ENCODE measurements at regions not wholly inside any gene's neighbourhood (a gene's known extent, or its start where the extent isn't known, plus 50 kb on each side); places are given as distances from the start of the nearest gene placed in this dataset.

DNA sequence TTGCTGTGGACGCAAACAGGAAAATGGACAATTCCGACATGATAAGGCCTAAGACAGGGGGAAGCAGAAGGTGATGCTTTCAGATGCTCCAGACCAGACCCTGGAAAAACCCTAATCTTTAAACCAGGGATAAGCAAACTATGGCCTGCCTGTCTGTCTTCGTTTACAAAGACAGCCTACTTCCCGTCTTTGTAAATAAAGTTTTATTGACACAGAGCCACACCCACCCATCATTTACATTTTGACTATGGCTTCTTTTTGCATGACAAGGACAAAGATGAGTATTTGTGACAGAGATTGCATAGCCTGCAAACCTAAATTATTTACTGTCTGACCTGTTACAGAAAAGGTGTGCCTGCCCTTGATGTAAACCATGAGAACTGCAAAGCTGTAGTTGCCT, 177.9 kb downstream of the WSCD1 start:
- no peaks in the 10 kb centered on the region for H3K4me1 ChIP-seq
- H3K27ac ChIP-seq: no peak overlapping the region
- WGBS, 2 donors: 38 to 46% methylated on average over 4 of the region's 4 CpGs
- H3K27me3 ChIP-seq: peaks cover 0 to 5% (median 0%) of the 10 kb centered on the region in 4 donors
- ATAC-seq (no peak), DNase-seq (no peak), FAIRE-seq (no peak)
- H3K36me3 ChIP-seq: no peaks in the 10 kb centered on the region
- TF ChIP-seq, protein P1, sequence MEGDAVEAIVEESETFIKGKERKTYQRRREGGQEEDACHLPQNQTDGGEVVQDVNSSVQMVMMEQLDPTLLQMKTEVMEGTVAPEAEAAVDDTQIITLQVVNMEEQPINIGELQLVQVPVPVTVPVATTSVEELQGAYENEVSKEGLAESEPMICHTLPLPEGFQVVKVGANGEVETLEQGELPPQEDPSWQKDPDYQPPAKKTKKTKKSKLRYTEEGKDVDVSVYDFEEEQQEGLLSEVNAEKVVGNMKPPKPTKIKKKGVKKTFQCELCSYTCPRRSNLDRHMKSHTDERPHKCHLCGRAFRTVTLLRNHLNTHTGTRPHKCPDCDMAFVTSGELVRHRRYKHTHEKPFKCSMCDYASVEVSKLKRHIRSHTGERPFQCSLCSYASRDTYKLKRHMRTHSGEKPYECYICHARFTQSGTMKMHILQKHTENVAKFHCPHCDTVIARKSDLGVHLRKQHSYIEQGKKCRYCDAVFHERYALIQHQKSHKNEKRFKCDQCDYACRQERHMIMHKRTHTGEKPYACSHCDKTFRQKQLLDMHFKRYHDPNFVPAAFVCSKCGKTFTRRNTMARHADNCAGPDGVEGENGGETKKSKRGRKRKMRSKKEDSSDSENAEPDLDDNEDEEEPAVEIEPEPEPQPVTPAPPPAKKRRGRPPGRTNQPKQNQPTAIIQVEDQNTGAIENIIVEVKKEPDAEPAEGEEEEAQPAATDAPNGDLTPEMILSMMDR (IDR thresholded peaks at IDR 0.05): no peak
- no peaks in the 10 kb centered on the region for H3K9me3 ChIP-seq
- intact Hi-C loops (cut with DNase I): no loop called here
- no peak overlapping the region for H3K4me3 ChIP-seq

DNA sequence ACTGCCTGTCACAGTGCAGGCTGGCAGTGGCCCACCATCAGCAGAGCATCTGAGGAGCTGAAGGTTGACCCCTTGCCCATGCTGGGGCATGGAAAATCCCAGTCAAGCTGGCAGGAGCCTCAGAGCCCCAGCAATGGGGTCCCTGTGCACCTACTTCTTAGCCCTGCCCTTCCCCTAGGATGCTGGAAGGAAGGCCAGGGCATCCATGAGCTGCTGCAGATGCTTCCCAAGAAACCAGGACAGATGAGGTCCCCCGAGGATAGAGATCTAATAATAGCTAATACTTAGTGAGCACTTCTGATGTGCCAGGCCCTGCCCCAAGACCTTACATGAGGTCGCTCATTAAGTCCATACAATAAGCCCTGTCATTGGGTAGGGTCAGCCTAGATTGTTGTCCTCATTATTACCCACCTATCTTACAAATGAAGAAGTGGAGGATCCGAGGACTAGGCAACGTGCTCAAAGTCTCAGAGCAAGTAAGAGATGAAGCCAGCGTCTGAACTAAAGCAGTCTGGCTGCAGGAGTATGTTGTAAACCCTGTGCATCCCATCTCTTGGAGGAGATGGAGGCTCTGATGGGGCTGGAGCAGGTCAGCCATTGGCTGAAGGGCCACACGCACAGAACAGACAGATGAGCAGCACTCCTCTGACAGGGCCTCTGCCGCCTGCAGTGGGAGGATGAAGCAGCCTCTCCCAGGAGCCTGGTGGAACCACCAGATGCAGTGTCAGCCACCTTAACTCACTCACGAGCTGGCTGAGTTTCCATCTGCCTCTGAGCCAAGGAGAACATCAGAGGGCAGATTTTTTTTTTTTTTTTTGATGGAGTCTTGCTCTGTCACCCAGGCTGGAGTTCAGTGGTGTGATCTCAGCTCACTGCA, 175.4 kb downstream of the WSCD1 start:
- no peak overlapping the region for H3K27ac ChIP-seq
- FAIRE-seq: no peak
- no peak overlapping the region for H3K4me3 ChIP-seq
- TF ChIP-seq, protein P1 (IDR thresholded peaks at IDR 0.05): no peak
- no peaks in the 10 kb centered on the region for H3K9me3 ChIP-seq
- H3K4me1 ChIP-seq: no peaks in the 10 kb centered on the region
- no peaks in the 10 kb centered on the region for H3K27me3 ChIP-seq
- intact Hi-C loops (cut with DNase I): no loop called here
- no peak for ATAC-seq
- WGBS, 2 donors: 37 to 50% methylated on average over 8 of the region's 8 CpGs
- H3K36me3 ChIP-seq: no peaks in the 10 kb centered on the region
- DNase-seq: no peak

DNA sequence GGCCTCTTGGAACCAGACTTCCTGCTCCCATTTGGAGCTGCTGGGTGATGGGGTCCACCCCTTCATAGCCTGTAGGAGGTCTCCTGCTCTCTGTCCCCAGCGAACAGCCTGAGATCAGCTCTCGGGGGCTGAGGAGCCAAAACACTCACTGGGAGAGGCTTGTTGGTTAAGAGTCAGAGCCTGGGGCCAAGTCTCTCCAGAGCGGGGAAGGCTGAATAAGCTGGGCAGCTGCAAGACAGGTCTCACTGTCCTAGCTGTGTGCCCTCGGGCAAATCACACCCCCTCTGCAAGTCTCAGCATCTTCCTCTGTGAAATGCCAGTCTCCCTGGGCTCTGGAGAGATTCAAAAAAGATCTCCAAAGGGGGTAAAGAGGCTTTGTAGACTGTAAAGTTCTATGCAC, 174.6 kb downstream of the WSCD1 start:
- no peaks in the 10 kb centered on the region for H3K27me3 ChIP-seq
- no peak for ATAC-seq
- no peak for DNase-seq
- H3K9me3 ChIP-seq: no peaks in the 10 kb centered on the region
- intact Hi-C loops (cut with DNase I): no loop called here
- TF ChIP-seq, protein P1 (IDR thresholded peaks at IDR 0.05): no peak
- H3K4me1 ChIP-seq: no peaks in the 10 kb centered on the region
- no peak overlapping the region for H3K27ac ChIP-seq
- no peaks in the 10 kb centered on the region for H3K36me3 ChIP-seq
- 34 to 54% methylated on average over 4 of the region's 4 CpGs for WGBS, 2 donors
- H3K4me3 ChIP-seq: no peak overlapping the region
- no peak for FAIRE-seq

DNA sequence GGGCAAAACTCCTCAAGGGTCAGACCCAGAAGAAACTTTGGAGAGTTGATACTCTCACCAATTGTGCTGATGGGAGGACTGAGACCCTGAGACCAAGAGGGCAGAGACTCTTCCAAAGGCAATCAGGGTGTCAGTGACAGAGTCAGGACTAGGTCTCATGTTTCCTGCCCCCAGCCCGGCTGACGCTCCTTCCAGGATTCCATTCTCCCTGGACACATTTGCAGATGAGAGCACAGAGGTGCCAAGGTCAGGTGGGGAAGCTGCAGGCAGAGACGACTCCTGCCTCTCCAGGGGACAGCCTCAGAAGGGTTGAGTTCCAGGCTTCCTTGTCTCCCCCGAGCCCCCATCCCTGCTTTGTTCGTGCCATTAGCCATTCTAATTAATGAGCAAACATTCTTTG, 174.1 kb downstream of the WSCD1 start:
- no peak for ATAC-seq
- Histone ChIP-seq H3K27me3 (no peaks in the 10 kb centered on the region), H3K36me3 (no peaks in the 10 kb centered on the region), H3K27ac (no peak overlapping the region), H3K4me1 (no peaks in the 10 kb centered on the region), H3K9me3 (no peaks in the 10 kb centered on the region), H3K4me3 (no peak overlapping the region)
- intact Hi-C loops (cut with DNase I): no loop called here
- no peak for FAIRE-seq
- WGBS, 2 donors: 18 to 31% methylated on average over 5 of the region's 5 CpGs
- TF ChIP-seq, protein P1 (IDR thresholded peaks at IDR 0.05): no peak
- no peak for DNase-seq

DNA sequence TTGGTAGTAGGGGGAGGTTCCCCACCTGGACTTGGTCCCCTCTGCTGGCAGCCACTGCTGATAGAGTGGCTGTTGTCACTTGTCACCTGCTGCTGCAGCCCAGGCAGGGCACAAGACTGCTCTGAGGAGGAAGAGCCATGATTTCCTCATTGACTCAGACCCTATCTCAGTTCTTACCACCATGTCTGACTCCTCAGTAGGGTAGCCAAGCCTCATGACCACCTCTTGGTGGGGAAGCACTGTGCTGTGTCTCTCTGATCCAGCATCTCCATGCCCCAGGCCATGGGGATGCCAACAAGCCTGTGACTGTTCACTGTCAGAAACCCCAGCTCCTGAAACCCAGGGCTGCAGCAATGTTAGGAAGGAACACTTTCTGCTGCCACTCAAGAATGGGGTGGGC, 173.0 kb downstream of the WSCD1 start:
- no peak for DNase-seq
- intact Hi-C loops (cut with DNase I): no loop called here
- H3K27me3 ChIP-seq: no peaks in the 10 kb centered on the region
- no peaks in the 10 kb centered on the region for H3K9me3 ChIP-seq
- no peak for ATAC-seq
- H3K4me3 ChIP-seq: no peak overlapping the region
- TF ChIP-seq, protein P1 (IDR thresholded peaks at IDR 0.05): no peak
- H3K4me1 ChIP-seq: no peaks in the 10 kb centered on the region
- no peaks in the 10 kb centered on the region for H3K36me3 ChIP-seq
- no peak overlapping the region for H3K27ac ChIP-seq
- FAIRE-seq: no peak

All from pancreas (tissue), 10 donors.